ENCODE measurements at regions not wholly inside any gene's neighbourhood (a gene's known extent, or its start where the extent isn't known, plus 50 kb on each side); places are given as distances from the start of the nearest gene placed in this dataset.

GRCh38 chr18:33951031-33951430, 273.7 kb downstream of the NOL4 start:
- H3K27me3 ChIP-seq (ENCODE audit: control insufficient read depth, insufficient read depth, low read length), result no peaks in the 10 kb centered on the region

GRCh38 chr18:33946336-33946735, 278.4 kb downstream of the NOL4 start:
- H3K4me3 ChIP-seq (ENCODE audit: low read length), result no peak overlapping the region
- H3K27ac ChIP-seq (ENCODE audit: low read length), result no peak overlapping the region
- no peaks in the 10 kb centered on the region for H3K36me3 ChIP-seq (ENCODE audit: control insufficient read depth, low read depth, low read length)
- no peaks in the 10 kb centered on the region for H3K9me3 ChIP-seq (ENCODE audit: control insufficient read depth, low read depth, low read length)
- H3K9ac ChIP-seq (ENCODE audit: low read length), result no peak overlapping the region
- H3K4me1 ChIP-seq (ENCODE audit: control insufficient read depth, low read depth, low read length), result no peaks in the 10 kb centered on the region
- H3K27me3 ChIP-seq (ENCODE audit: control insufficient read depth, insufficient read depth, low read length), result no peaks in the 10 kb centered on the region

More at GRCh38 chr18:33951031-33951430, 273.7 kb downstream of the NOL4 start:
- H3K9ac ChIP-seq (ENCODE audit: low read length), result no peak overlapping the region
- H3K36me3 ChIP-seq (ENCODE audit: control insufficient read depth, low read depth, low read length), result no peaks in the 10 kb centered on the region
- H3K4me1 ChIP-seq (ENCODE audit: control insufficient read depth, low read depth, low read length), result no peaks in the 10 kb centered on the region
- H3K4me3 ChIP-seq (ENCODE audit: low read length), result no peak overlapping the region
- H3K27ac ChIP-seq (ENCODE audit: low read length), result no peak overlapping the region
- no peaks in the 10 kb centered on the region for H3K9me3 ChIP-seq (ENCODE audit: control insufficient read depth, low read depth, low read length)

- Histone ChIP-seq H3K27ac (ENCODE audit: low read length) (no peak overlapping the region), H3K4me3 (ENCODE audit: low read length) (no peak overlapping the region), H3K27me3 (ENCODE audit: control insufficient read depth, insufficient read depth, low read length) (no peaks in the 10 kb centered on the region), H3K4me1 (ENCODE audit: control insufficient read depth, low read depth, low read length) (no peaks in the 10 kb centered on the region), H3K9me3 (ENCODE audit: control insufficient read depth, low read depth, low read length) (no peaks in the 10 kb centered on the region), H3K9ac (ENCODE audit: low read length) (no peak overlapping the region), H3K36me3 (ENCODE audit: control insufficient read depth, low read depth, low read length) (no peaks in the 10 kb centered on the region)
Observed at GRCh38 chr18:33944493-33944892, 280.2 kb downstream of the NOL4 start.

- Histone ChIP-seq H3K27ac (ENCODE audit: low read length) (no peak overlapping the region), H3K9ac (ENCODE audit: low read length) (no peak overlapping the region), H3K36me3 (ENCODE audit: control insufficient read depth, low read depth, low read length) (no peaks in the 10 kb centered on the region), H3K9me3 (ENCODE audit: control insufficient read depth, low read depth, low read length) (no peaks in the 10 kb centered on the region), H3K4me1 (ENCODE audit: control insufficient read depth, low read depth, low read length) (no peaks in the 10 kb centered on the region), H3K27me3 (ENCODE audit: control insufficient read depth, insufficient read depth, low read length) (no peaks in the 10 kb centered on the region), H3K4me3 (ENCODE audit: low read length) (no peak overlapping the region)
Observed at GRCh38 chr18:33937270-33937816, 287.4 kb downstream of the NOL4 start.

GRCh38 chr18:33934258-33934657, 290.5 kb downstream of the NOL4 start:
- no peak overlapping the region for H3K4me3 ChIP-seq (ENCODE audit: low read length)
- no peak overlapping the region for H3K27ac ChIP-seq (ENCODE audit: low read length)
- H3K4me1 ChIP-seq (ENCODE audit: control insufficient read depth, low read depth, low read length), result no peaks in the 10 kb centered on the region
- no peaks in the 10 kb centered on the region for H3K36me3 ChIP-seq (ENCODE audit: control insufficient read depth, low read depth, low read length)
- H3K27me3 ChIP-seq (ENCODE audit: control insufficient read depth, insufficient read depth, low read length), result no peaks in the 10 kb centered on the region
- H3K9me3 ChIP-seq (ENCODE audit: control insufficient read depth, low read depth, low read length), result no peaks in the 10 kb centered on the region
- H3K9ac ChIP-seq (ENCODE audit: low read length), result no peak overlapping the region

- Histone ChIP-seq H3K9me3 (ENCODE audit: control insufficient read depth, low read depth, low read length) (no peaks in the 10 kb centered on the region), H3K4me1 (ENCODE audit: control insufficient read depth, low read depth, low read length) (no peaks in the 10 kb centered on the region), H3K27ac (ENCODE audit: low read length) (no peak overlapping the region), H3K4me3 (ENCODE audit: low read length) (no peak overlapping the region), H3K36me3 (ENCODE audit: control insufficient read depth, low read depth, low read length) (no peaks in the 10 kb centered on the region), H3K27me3 (ENCODE audit: control insufficient read depth, insufficient read depth, low read length) (no peaks in the 10 kb centered on the region), H3K9ac (ENCODE audit: low read length) (no peak overlapping the region)
Observed at GRCh38 chr18:33928231-33928630, 296.5 kb downstream of the NOL4 start.

- Histone ChIP-seq H3K4me1 (ENCODE audit: control insufficient read depth, low read depth, low read length) (no peaks in the 10 kb centered on the region), H3K27me3 (ENCODE audit: control insufficient read depth, insufficient read depth, low read length) (no peaks in the 10 kb centered on the region), H3K27ac (ENCODE audit: low read length) (no peak overlapping the region), H3K9ac (ENCODE audit: low read length) (no peak overlapping the region), H3K36me3 (ENCODE audit: control insufficient read depth, low read depth, low read length) (no peaks in the 10 kb centered on the region), H3K4me3 (ENCODE audit: low read length) (no peak overlapping the region), H3K9me3 (ENCODE audit: control insufficient read depth, low read depth, low read length) (no peaks in the 10 kb centered on the region)
Observed at GRCh38 chr18:33924576-33924975, 300.1 kb downstream of the NOL4 start.

- Histone ChIP-seq H3K27ac (ENCODE audit: low read length) (no peak overlapping the region), H3K4me1 (ENCODE audit: control insufficient read depth, low read depth, low read length) (no peaks in the 10 kb centered on the region), H3K9me3 (ENCODE audit: control insufficient read depth, low read depth, low read length) (no peaks in the 10 kb centered on the region), H3K9ac (ENCODE audit: low read length) (no peak overlapping the region), H3K4me3 (ENCODE audit: low read length) (no peak overlapping the region), H3K36me3 (ENCODE audit: control insufficient read depth, low read depth, low read length) (no peaks in the 10 kb centered on the region), H3K27me3 (ENCODE audit: control insufficient read depth, insufficient read depth, low read length) (no peaks in the 10 kb centered on the region)
Observed at GRCh38 chr18:33923980-33924379, 300.7 kb downstream of the NOL4 start.

GRCh38 chr18:33918571-33918970, 306.1 kb downstream of the NOL4 start:
- no peaks in the 10 kb centered on the region for H3K36me3 ChIP-seq (ENCODE audit: control insufficient read depth, low read depth, low read length)
- no peak overlapping the region for H3K9ac ChIP-seq (ENCODE audit: low read length)
- no peaks in the 10 kb centered on the region for H3K4me1 ChIP-seq (ENCODE audit: control insufficient read depth, low read depth, low read length)
- no peak overlapping the region for H3K27ac ChIP-seq (ENCODE audit: low read length)
- no peaks in the 10 kb centered on the region for H3K27me3 ChIP-seq (ENCODE audit: control insufficient read depth, insufficient read depth, low read length)
- H3K9me3 ChIP-seq (ENCODE audit: control insufficient read depth, low read depth, low read length), result no peaks in the 10 kb centered on the region
- H3K4me3 ChIP-seq (ENCODE audit: low read length), result no peak overlapping the region

GRCh38 chr18:33916200-33916599, 308.5 kb downstream of the NOL4 start:
- Histone ChIP-seq H3K36me3 (ENCODE audit: control insufficient read depth, low read depth, low read length) (no peaks in the 10 kb centered on the region), H3K4me1 (ENCODE audit: control insufficient read depth, low read depth, low read length) (no peaks in the 10 kb centered on the region), H3K9me3 (ENCODE audit: control insufficient read depth, low read depth, low read length) (no peaks in the 10 kb centered on the region), H3K27me3 (ENCODE audit: control insufficient read depth, insufficient read depth, low read length) (no peaks in the 10 kb centered on the region), H3K27ac (ENCODE audit: low read length) (no peak overlapping the region), H3K4me3 (ENCODE audit: low read length) (no peak overlapping the region), H3K9ac (ENCODE audit: low read length) (no peak overlapping the region)

GRCh38 chr18:33914399-33914798, 310.3 kb downstream of the NOL4 start:
- Histone ChIP-seq H3K9me3 (ENCODE audit: control insufficient read depth, low read depth, low read length) (no peaks in the 10 kb centered on the region), H3K4me1 (ENCODE audit: control insufficient read depth, low read depth, low read length) (no peaks in the 10 kb centered on the region), H3K27me3 (ENCODE audit: control insufficient read depth, insufficient read depth, low read length) (no peaks in the 10 kb centered on the region), H3K36me3 (ENCODE audit: control insufficient read depth, low read depth, low read length) (no peaks in the 10 kb centered on the region), H3K9ac (ENCODE audit: low read length) (no peak overlapping the region), H3K4me3 (ENCODE audit: low read length) (no peak overlapping the region), H3K27ac (ENCODE audit: low read length) (no peak overlapping the region)

- no peaks in the 10 kb centered on the region for H3K4me1 ChIP-seq (ENCODE audit: control insufficient read depth, low read depth, low read length)
- H3K36me3 ChIP-seq (ENCODE audit: control insufficient read depth, low read depth, low read length), result no peaks in the 10 kb centered on the region
- no peak overlapping the region for H3K9ac ChIP-seq (ENCODE audit: low read length)
- H3K9me3 ChIP-seq (ENCODE audit: control insufficient read depth, low read depth, low read length), result peaks cover 25% of the 10 kb centered on the region
- H3K27me3 ChIP-seq (ENCODE audit: control insufficient read depth, insufficient read depth, low read length), result no peaks in the 10 kb centered on the region
- no peak overlapping the region for H3K4me3 ChIP-seq (ENCODE audit: low read length)
- H3K27ac ChIP-seq (ENCODE audit: low read length), result no peak overlapping the region
Observed at GRCh38 chr18:33906046-33906445, 318.7 kb downstream of the NOL4 start.
